CD4-positive, alpha-beta T cell treated with Interleukin-15 for 4 hours (primary cell): ENCODE measurements at regions not wholly inside any gene's neighbourhood (a gene's known extent, or its start where the extent isn't known, plus 50 kb on each side); places are given as distances from the start of the nearest gene placed in this dataset.

Source experiments
- DNase-seq: peaks from one replicate; pipeline ENCODE4 v3.0.0-alpha.2; 2020; ENCODE audit warnings: low spot score

DNA sequence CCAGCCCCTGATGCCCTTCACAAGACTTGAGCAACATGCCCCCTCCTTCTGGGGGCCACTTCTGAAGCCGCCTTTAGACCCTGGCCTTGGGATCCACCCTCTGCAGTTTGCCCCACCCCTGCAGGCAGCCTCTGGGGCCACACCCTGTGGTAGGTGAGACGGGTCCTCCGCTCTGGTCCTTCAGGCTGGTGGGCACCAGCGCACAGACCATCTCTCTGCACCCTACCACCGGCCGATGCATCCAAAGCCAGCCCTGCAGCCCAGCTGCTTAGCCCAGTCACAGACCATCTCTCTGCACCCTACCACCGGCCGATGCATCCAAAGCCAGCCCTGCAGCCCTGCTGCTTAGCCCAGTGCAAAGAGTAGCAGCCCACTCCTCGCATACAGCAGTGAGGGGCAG lies 159.3 kb upstream of the ECI2 start:
- no peak for DNase-seq

DNA sequence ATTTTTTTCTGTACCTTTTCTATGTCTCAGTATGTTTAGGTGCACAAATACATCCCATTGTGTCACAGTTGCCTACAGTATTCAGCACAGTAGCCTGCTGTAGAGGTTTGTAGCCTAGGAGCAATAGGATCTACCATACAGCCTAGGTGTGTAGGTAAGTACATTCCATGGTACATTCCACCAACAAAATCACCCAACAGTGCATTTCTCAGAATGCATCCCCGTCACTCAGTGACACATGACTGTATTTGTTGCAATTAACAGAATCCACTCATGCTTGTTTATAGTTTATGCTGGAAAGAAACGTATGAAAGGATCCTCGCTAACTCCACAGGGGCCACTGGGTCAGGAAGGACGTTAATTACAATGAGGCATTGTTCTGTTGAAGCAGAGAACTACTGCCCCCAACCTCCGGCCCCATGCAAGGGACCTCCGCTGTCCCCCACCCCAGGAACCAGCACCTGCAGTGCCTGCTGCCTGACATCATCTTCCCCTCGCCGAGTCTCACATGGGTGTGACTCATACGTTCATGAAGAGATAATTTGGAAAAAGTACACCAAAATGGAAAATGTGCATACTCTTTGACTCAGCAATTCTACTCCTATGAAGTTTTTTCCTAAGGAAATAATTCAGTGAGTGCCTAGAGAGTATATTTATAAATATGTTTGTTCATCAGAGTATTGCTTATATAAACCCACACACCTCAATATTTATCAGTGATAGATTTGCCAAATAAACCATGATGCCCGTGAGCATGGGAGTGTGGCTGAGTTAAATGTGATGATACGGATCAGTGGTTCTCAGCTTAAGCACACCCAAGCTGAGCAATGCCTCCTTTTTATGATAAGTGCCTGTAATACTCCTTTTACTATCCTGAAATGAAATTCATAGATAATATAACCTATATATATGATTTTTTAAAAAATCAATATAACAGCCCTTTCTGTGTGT lies 156.4 kb upstream of the ECI2 start:
- DNase-seq = no peak

DNA sequence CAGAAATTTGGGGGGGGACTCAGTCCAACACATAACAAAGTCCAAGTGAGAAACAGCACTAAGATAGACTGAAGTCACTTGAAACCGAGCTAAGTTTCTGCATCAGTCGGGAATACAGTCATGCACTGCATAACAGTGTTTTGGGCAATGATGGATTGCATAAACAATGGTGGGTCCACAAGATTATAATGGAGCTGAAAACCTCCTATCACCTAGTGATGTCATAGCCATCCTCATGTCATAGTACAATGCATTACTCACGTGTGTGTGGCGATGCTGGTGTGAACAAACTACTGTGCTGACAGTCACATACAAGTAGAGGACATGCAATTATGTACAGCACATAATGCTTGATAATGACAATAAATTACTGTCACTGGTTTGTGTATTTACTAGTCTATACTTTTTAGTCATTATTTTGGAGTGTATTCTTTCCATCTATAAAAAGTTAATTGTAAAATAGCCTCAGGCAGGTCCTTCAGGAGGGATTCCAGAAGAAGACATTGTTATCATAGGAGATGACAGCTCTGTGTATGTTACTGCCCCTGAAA lies 154.5 kb upstream of the ECI2 start:
- DNase-seq = no peak

GRCh38 chr6:4287811-4288244 lies 152.5 kb upstream of the ECI2 start:
- DNase-seq = no peak

GRCh38 chr6:4287372-4287771 lies 152.0 kb upstream of the ECI2 start:
- DNase-seq = no peak

- DNase-seq = no peak
Measured at GRCh38 chr6:4282926-4283325, 147.6 kb upstream of the ECI2 start.

DNA sequence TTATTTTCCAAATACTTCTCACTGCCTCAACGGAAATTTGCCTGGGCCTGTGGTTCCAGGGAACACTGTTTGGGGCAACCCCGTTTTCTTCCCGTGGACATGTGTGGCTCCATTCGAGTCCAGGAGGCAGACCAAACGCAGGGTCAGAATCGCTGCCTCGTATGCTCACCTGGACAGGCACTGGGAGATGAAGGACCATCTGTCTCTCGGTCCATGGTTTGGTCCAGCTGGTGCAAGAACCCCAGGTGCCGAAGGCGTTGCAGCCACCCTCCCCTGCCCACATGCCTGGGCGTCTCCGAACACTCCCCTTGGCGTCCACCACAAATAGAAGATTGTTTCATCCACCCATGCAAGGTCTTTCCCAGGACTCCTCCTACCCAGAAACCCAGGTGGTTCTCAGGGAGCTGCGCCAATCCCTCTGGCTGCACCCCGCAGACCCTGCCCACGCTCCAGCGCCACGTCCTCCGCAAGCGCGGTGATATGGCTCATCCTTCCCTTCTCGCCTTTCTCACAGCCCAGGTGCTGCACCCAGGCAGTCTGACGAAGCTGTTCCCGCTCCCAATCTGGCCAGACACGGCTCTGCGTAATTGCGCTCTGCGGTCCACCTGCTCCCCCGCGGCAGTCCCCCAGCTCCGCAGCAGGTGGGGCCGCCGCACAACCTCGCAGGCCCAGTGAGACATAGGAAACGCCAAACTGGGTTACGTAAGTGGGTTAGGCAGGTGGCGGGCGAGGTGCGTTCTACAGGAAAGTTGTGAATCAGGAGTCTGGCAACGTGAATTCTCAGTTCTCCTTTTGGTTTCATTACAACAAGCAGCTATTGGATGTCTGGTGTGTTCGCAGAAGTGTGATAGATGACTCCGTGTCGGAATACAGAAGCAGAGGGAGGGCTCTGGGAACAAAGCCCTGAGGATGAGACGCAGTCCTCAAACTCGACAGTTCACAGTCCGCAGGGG lies 146.2 kb upstream of the ECI2 start:
- no peak for DNase-seq

- no peak for DNase-seq
Measured at GRCh38 chr6:4280707-4281106, 145.3 kb upstream of the ECI2 start.

- DNase-seq = no peak
Measured at GRCh38 chr6:4280031-4280430, 144.7 kb upstream of the ECI2 start.

DNA sequence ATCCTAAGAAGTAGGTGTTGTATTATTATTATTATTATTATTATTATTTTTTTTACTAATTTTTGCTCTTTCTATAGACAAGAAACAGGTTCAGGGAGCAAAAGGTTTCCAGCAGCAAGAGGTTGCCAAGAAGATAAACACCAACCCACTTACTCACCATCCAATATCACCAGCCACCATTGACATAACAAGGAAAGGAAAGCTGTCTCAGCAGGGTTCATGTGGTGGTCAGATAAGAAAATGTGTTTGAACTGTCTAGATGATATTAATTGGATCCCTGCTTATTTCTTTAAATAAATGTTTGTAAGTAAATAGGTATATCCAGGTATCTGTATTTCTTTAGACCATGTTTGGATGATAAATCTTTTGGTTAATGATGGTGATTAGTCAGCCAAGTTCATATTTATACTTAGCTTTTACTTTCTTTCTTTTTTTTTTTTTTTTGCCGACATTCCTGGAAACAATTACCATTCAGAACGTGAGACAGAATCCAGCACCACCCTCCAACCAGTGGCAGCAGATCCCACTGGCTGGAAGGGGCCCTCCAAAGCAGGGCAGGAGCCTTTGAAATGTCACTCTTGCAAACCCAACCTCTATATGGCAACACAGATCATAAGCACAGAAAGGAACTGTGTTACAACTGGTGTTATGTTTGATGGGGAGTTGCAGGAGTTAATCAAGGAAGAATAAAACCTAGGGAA lies 139.2 kb upstream of the ECI2 start:
- DNase-seq = no peak

- DNase-seq = no peak
Measured at GRCh38 chr6:4272996-4273395, 137.6 kb upstream of the ECI2 start.

DNA sequence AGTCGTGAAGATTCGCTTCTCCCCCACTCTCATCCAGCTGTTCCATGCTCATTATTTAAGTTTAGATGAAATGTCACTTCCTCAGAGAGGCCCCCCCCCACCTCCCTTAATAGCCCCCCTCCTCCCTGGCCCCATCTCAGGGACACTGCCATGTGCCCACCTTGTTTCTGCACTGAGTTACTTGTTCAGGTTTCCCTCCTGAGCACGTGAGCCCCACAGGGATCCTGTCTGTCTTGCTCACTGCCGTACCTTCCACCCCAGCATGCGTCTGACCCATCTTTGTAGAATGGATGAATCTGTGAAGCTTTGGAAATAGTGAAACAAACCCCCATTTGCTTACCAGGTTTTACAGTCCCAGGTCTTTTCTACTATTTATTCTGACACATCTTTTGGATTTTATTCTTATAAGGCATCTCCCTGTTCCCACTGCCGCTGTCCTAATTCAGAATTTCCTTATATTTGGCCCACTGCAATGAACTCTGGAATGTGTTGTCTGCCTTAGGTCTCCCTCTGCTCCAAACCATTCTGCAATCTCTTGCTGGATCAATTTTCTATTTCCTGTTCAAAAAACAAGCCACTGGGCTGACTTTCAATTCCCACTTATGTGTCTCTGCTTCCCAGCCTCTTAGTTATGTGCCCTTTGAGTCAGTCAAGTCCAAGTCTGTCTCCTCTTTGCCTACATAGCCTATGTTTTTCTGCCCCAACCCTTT lies 136.5 kb upstream of the ECI2 start:
- DNase-seq = no peak

DNA sequence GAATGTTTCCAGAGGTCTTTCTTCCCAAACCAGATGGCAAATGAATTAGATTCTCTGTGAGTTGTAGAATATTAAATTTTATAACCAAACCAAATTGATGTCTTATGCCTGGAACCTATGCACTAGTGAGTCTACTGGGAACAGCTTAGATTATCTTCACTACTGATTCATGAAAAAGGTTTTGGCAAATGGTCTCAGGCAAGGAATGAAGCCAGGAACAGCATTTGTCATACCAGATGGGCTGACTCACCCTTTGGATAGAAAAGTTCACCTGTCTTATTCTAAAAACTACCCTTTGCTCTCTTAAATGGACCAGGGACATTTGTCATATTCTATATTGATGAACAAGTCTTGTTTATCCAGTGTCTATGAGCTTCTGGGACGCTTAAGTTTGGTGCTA lies 135.4 kb upstream of the ECI2 start:
- DNase-seq = no peak

DNA sequence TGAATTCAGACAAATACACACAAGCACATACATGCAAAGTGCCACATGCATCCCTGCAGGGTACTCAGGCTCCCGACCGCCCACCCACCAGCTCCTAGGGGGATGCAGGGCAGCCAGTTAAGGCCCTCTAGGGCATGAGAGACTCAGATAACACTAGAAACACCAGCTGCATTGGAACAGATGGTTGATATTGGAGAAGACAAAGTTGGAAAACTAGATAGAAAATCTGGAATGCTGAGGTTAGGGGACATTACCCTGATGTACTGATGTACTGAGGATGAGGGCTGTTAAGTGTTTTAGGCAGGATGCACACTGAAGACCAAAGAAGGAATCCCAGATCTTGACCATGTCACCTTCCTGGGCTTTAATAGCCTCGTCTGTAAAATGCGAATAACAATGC lies 134.6 kb upstream of the ECI2 start:
- DNase-seq = no peak

DNA sequence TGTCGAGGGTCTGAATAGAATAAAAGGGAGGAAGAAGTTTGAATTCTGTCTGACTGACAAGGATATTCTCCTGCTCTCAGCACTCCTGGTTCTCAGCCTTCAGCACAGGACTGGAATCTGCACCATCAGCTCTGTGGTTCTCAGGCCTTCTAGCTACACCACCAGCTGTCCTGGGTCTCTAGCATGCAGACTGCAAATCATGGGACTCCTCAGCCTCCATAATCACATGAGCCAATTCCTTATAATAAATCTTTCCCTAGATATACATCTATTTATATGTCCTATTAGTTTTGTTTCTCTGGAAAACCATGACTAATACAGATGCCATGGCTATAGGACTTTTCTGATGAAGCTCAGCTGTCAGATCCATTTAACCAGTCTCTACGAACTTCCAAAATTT lies 132.8 kb upstream of the ECI2 start:
- no peak for DNase-seq

GRCh38 chr6:4265740-4266139 lies 130.4 kb upstream of the ECI2 start:
- no peak for DNase-seq

GRCh38 chr6:4264601-4265000 lies 129.2 kb upstream of the ECI2 start:
- no peak for DNase-seq

- DNase-seq = no peak
Measured at GRCh38 chr6:4264081-4264480, 128.7 kb upstream of the ECI2 start.

- no peak for DNase-seq
Measured at GRCh38 chr6:4262526-4262925, 127.2 kb upstream of the ECI2 start.

DNA sequence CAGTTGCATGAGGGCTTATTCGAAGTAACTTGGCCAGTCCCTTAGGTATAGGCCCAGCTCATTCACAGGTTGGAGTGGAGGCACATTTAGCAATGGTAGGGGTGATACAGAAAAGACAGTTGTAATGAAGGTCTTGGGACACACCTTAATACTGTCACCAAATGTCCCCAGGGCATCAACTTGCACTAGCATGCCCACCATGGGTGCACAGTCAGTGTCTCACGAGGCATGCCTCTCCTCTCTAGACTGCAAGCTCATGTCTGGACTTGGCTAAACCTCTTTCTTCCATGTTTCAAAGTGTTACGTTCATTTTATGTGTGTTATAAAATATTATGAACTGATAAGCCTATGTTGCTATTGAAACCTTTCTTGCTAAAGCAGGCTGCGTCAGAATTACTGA lies 124.0 kb upstream of the ECI2 start:
- DNase-seq = no peak

GRCh38 chr6:4258733-4259132 lies 123.4 kb upstream of the ECI2 start:
- no peak for DNase-seq
